Thoracic aorta (tissue), 2 donors: ENCODE measurements at regions not wholly inside any gene's neighbourhood (a gene's known extent, or its start where the extent isn't known, plus 50 kb on each side); places are given as distances from the start of the nearest gene placed in this dataset.

ENCODE experiments used
- ATAC-seq: fragments of 150-250 bp; one replicate; pipeline ENCODE4 v1.8.0; 2017; ENCODE audit warnings: low read depth; ENCODE audit not compliant: insufficient number of reproducible peaks, low FRiP score
- DNase-seq: peaks from one replicate; pipeline ENCODE4 v3.0.0-alpha.2; 2020; ENCODE audit warnings: low spot score
- H3K27ac ChIP-seq, 2 donors: fragments of 200-600 bp; sonication (generic); 1 replicate in 1 of 2; 2 replicates in 1 of 2; pipeline ENCODE4 v1.5.1; 2016; ENCODE audit warnings: mild to moderate bottlenecking in 2 of 2, moderate library complexity in 2 of 2
- H3K27me3 ChIP-seq: fragments of 200-600 bp; sonication (generic); replicated peaks from 2 replicates; pipeline ENCODE4 v1.6.0; 2016; ENCODE audit warnings: mild to moderate bottlenecking; ENCODE audit not compliant: insufficient read depth
- H3K36me3 ChIP-seq: fragments of 200-600 bp; sonication (generic); one replicate; pipeline ENCODE4 v1.5.1; 2016
- H3K4me1 ChIP-seq, 2 donors: fragments of 200-600 bp; sonication (generic); 1 replicate in 1 of 2; 2 replicates in 1 of 2; pipeline versions ENCODE4 v1.5.1 to v1.6.0; 2016; ENCODE audit warnings: low read depth in 2 of 2, mild to moderate bottlenecking in 1 of 2; ENCODE audit not compliant: control insufficient read depth in 1 of 2
- H3K4me3 ChIP-seq: fragments of 200-600 bp; sonication (generic); 2 replicates; pipeline ENCODE4 v1.5.1; 2016; ENCODE audit warnings: mild to moderate bottlenecking
- H3K9me3 ChIP-seq: fragments of 200-600 bp; sonication (generic); 2 replicates; pipeline ENCODE4 v1.5.1; 2016
- CTCF ChIP-seq: fragments of 200-600 bp; sonication (generic); IDR thresholded peaks from one replicate; pipeline ENCODE4 v1.5.1; 2019; ENCODE audit warnings: antibody characterized with exemption

- Histone ChIP-seq H3K27ac (no peak overlapping the region), H3K9me3 (no peaks in the 10 kb centered on the region), H3K27me3 (no peaks in the 10 kb centered on the region), H3K36me3 (no peaks in the 10 kb centered on the region), H3K4me1 (no peaks in the 10 kb centered on the region), H3K4me3 (no peak overlapping the region)
- DNase-seq: no peak
- TF ChIP-seq CTCF: no peak
- no peak for ATAC-seq
Measured at GRCh38 chr20:39429726-39430125, 467.6 kb downstream of the DHX35 start.

GRCh38 chr20:39424962-39425678 lies 463.0 kb downstream of the DHX35 start:
- Histone ChIP-seq H3K4me1 (no peaks in the 10 kb centered on the region), H3K36me3 (no peaks in the 10 kb centered on the region), H3K27ac (no peak overlapping the region), H3K4me3 (no peak overlapping the region), H3K9me3 (no peaks in the 10 kb centered on the region), H3K27me3 (no peaks in the 10 kb centered on the region)
- DNase-seq (no peak), ATAC-seq (no peak)
- TF ChIP-seq CTCF: no peak

GRCh38 chr20:39421571-39422105 lies 459.5 kb downstream of the DHX35 start:
- Histone ChIP-seq H3K27ac (no peak overlapping the region), H3K4me1 (no peaks in the 10 kb centered on the region), H3K4me3 (no peak overlapping the region), H3K36me3 (no peaks in the 10 kb centered on the region), H3K27me3 (no peaks in the 10 kb centered on the region), H3K9me3 (no peaks in the 10 kb centered on the region)
- TF ChIP-seq CTCF: no peak
- DNase-seq (no peak), ATAC-seq (no peak)

GRCh38 chr20:39412091-39412490 lies 449.9 kb downstream of the DHX35 start:
- Histone ChIP-seq H3K4me3 (no peak overlapping the region), H3K36me3 (no peaks in the 10 kb centered on the region), H3K27ac (no peak overlapping the region), H3K4me1 (no peaks in the 10 kb centered on the region), H3K9me3 (no peaks in the 10 kb centered on the region), H3K27me3 (no peaks in the 10 kb centered on the region)
- ATAC-seq (no peak), DNase-seq (no peak)
- no peak for TF ChIP-seq CTCF

- TF ChIP-seq CTCF: no peak
- no peak for DNase-seq
Measured at GRCh38 chr20:39399463-39399862, 437.3 kb downstream of the DHX35 start.

More at GRCh38 chr20:39399463-39399862, 437.3 kb downstream of the DHX35 start:
- no peak overlapping the region for H3K27ac ChIP-seq
- no peaks in the 10 kb centered on the region for H3K27me3 ChIP-seq
- ATAC-seq: no peak
- H3K36me3 ChIP-seq: no peaks in the 10 kb centered on the region
- no peaks in the 10 kb centered on the region for H3K4me1 ChIP-seq
- H3K4me3 ChIP-seq: no peak overlapping the region
- H3K9me3 ChIP-seq: no peaks in the 10 kb centered on the region
